ENCODE measurements at regions not wholly inside any gene's neighbourhood (a gene's known extent, or its start where the extent isn't known, plus 50 kb on each side); places are given as distances from the start of the nearest gene placed in this dataset.
A peak's percentile ranks its signal among the peaks of the same experiment; 100 is the strongest.

DNA sequence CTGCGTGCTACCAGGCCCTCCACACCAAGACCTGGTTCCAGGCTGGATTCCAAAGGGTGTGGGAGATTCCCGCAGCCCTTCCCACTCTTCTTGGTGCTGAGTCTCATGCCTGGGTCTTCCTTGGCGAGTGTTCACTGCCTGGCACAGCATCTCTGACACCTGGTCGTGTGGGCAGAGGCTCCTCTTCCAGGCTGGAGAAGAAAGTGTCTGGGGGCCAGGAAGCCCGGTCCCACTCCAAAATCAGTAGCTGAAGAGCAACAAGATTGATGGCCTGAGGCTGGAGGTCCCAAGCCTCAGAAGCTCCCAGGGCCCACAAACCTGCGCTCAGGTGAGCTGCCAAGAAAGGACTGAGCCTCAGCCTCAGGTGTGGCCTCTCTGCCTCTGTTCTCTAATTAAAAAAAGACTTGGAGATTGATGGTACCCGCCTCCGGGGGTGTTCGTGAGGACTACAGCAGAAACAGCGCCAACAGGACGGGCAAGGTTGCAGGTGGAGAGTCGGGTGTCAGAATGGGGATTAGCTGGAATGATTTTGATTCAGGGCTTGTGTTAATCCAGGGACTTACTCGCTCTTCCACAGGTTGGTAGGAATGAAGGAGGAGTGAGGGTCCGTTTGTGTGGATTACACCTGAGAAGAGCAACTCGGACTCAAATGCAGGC lies 217.5 kb downstream of the TEX29 start:
- Mint-ChIP-seq H3K4me3 (no peak overlapping the region), H3K9me3 (no peaks in the 10 kb centered on the region; a peak in 1 of 5 replicates), H3K27ac (peak overlapping the region in 1 of 3 experiments; percentile 52; a peak in 1 of 7 replicates), H3K27me3 (ENCODE audit: low read depth) (peaks cover 64% of the 10 kb centered on the region), H3K4me1 (peaks cover 48 to 63% of the 10 kb centered on the region in 2 experiments), H3K36me3 (ENCODE audit: insufficient read depth in 1 of 3, low read depth in 3 of 3) (no peaks in the 10 kb centered on the region)
- Histone ChIP-seq H3K4ac (ENCODE audit: low read depth, low read length) (no peak overlapping the region), H3K9me3 (ENCODE audit: control insufficient read depth, low read depth, low read length) (no peaks in the 10 kb centered on the region), H2AFZ (ENCODE audit: low read length) (no peak overlapping the region), H3K23ac (ENCODE audit: insufficient read length, low read depth, low read length) (no peak overlapping the region), H3K56ac (ENCODE audit: insufficient read length, low read depth, low read length) (no peak overlapping the region), H3K14ac (ENCODE audit: insufficient read depth, low read length) (peak overlapping the region; percentile 23; the same call in 1 of the 2 replicates), H3K79me2 (ENCODE audit: insufficient read depth, low read length) (no peaks in the 10 kb centered on the region), H3K4me2 (ENCODE audit: insufficient read depth, insufficient read length, low read length) (no peak overlapping the region), H3K27me3 (ENCODE audit: insufficient read depth, low read length) (peaks cover 7% of the 10 kb centered on the region; the same call in 1 of the 2 replicates), H4K5ac (ENCODE audit: insufficient read length, low read depth, low read length) (no peak overlapping the region), H3K9ac (ENCODE audit: extremely low read depth, insufficient read length, low read length) (no peak overlapping the region), H2BK12ac (ENCODE audit: insufficient read length, low read depth, low read length) (no peak overlapping the region), H3K23me2 (ENCODE audit: insufficient read length, low read depth, low read length, poor library complexity, severe bottlenecking) (peaks cover 6% of the 10 kb centered on the region), H4K20me1 (ENCODE audit: control insufficient read depth, insufficient read depth, insufficient read length) (no peaks in the 10 kb centered on the region), H2AK5ac (ENCODE audit: insufficient read length, low read length) (no peak overlapping the region), H3T11ph (ENCODE audit: low read length) (no peak overlapping the region), H3K18ac (ENCODE audit: insufficient read length, low read depth, low read length) (no peak overlapping the region), H3K79me1 (ENCODE audit: insufficient read depth, low read depth, low read length, poor library complexity, severe bottlenecking) (no peaks in the 10 kb centered on the region), H4K8ac (replicated peaks; ENCODE audit: insufficient read length, low read depth, low read length) (no peak overlapping the region), H3K27ac (ENCODE audit: insufficient read length, low read depth, low read length) (no peak overlapping the region), H2BK120ac (ENCODE audit: low read depth, low read length, poor library complexity, severe bottlenecking) (no peak overlapping the region), H2BK5ac (ENCODE audit: insufficient read length, low read length) (no peak overlapping the region), H4K91ac (ENCODE audit: insufficient read length, low read depth, low read length) (no peak overlapping the region), H3K4me1 (ENCODE audit: insufficient read depth, low read length) (peaks cover 10% of the 10 kb centered on the region), H2BK20ac (ENCODE audit: low read depth, low read length, poor library complexity, severe bottlenecking) (no peak overlapping the region), H2BK15ac (ENCODE audit: low read depth, low read length) (no peak overlapping the region)
- TF ChIP-seq CTCF (conservative IDR thresholded peaks at IDR 0.05), result no peak
- no peak for DNase-seq
- WGBS (ENCODE audit: extremely low coverage, insufficient read length, low lambda C conversion rate), result no CpG with 5 or more reads among the region's 15 CpGs
